ENCODE measurements at regions not wholly inside any gene's neighbourhood (a gene's known extent, or its start where the extent isn't known, plus 50 kb on each side); places are given as distances from the start of the nearest gene placed in this dataset.

GRCh38 chr7:118974836-118975235, 750.3 kb downstream of the ANKRD7 start:
- TF ChIP-seq SP1 (IDR thresholded peaks at IDR 0.05), result no peak
- TF ChIP-seq ZNF384 (IDR thresholded peaks at IDR 0.05), result no peak
- TF ChIP-seq FOXA1 (IDR thresholded peaks at IDR 0.05), result no peak
- no peak for TF ChIP-seq PKNOX1 (IDR thresholded peaks at IDR 0.05)
- no peak for TF ChIP-seq TARDBP (IDR thresholded peaks at IDR 0.05)
- TF ChIP-seq SUZ12 (IDR thresholded peaks at IDR 0.05), result no peak
- no peak for TF ChIP-seq NFRKB (IDR thresholded peaks at IDR 0.05)
- no peak for TF ChIP-seq HDGF (IDR thresholded peaks at IDR 0.05; ENCODE audit: borderline replicate concordance)
- TF ChIP-seq FOXK2 (IDR thresholded peaks at IDR 0.05), result no peak
- no peak for TF ChIP-seq FOXM1 (IDR thresholded peaks at IDR 0.05; ENCODE audit: borderline replicate concordance)
- no peak for TF ChIP-seq CTBP1 (IDR thresholded peaks at IDR 0.05; ENCODE audit: borderline replicate concordance)
